ENCODE measurements at regions not wholly inside any gene's neighbourhood (a gene's known extent, or its start where the extent isn't known, plus 50 kb on each side); places are given as distances from the start of the nearest gene placed in this dataset.

GRCh38 chr7:52091101-52091500, 774.5 kb upstream of the COBL start:
- TF ChIP-seq CTCF (IDR thresholded peaks at IDR 0.05; ENCODE audit: low read length, missing control alignments), result no peak
- H3K4me3 ChIP-seq (replicated peaks; ENCODE audit: low read depth, low read length), result no peak overlapping the region
- DNase-seq (ENCODE audit: low read depth), result no peak

- TF ChIP-seq CTCF (IDR thresholded peaks at IDR 0.05; ENCODE audit: low read length, missing control alignments), result no peak
- H3K4me3 ChIP-seq (replicated peaks; ENCODE audit: low read depth, low read length), result no peak overlapping the region
- DNase-seq (ENCODE audit: low read depth), result no peak
These were observed 771.6 kb upstream of the COBL start for GRCh38 chr7:52088008-52088901.

- no peak overlapping the region for H3K4me3 ChIP-seq (replicated peaks; ENCODE audit: low read depth, low read length)
- no peak for TF ChIP-seq CTCF (IDR thresholded peaks at IDR 0.05; ENCODE audit: low read length, missing control alignments)
- DNase-seq (ENCODE audit: low read depth), result no peak
These were observed 769.0 kb upstream of the COBL start for GRCh38 chr7:52085610-52086009.

- no peak overlapping the region for H3K4me3 ChIP-seq (replicated peaks; ENCODE audit: low read depth, low read length)
- DNase-seq (ENCODE audit: low read depth), result no peak
- no peak for TF ChIP-seq CTCF (IDR thresholded peaks at IDR 0.05; ENCODE audit: low read length, missing control alignments)
These were observed 763.9 kb upstream of the COBL start for GRCh38 chr7:52080493-52080892.

- no peak for TF ChIP-seq CTCF (IDR thresholded peaks at IDR 0.05; ENCODE audit: low read length, missing control alignments)
- H3K4me3 ChIP-seq (replicated peaks; ENCODE audit: low read depth, low read length), result no peak overlapping the region
- DNase-seq (ENCODE audit: low read depth), result no peak
These were observed 763.1 kb upstream of the COBL start for GRCh38 chr7:52079726-52080125.

- no peak for DNase-seq (ENCODE audit: low read depth)
- no peak for TF ChIP-seq CTCF (IDR thresholded peaks at IDR 0.05; ENCODE audit: low read length, missing control alignments)
- no peak overlapping the region for H3K4me3 ChIP-seq (replicated peaks; ENCODE audit: low read depth, low read length)
These were observed 761.0 kb upstream of the COBL start for GRCh38 chr7:52077571-52077970.

GRCh38 chr7:52074912-52075311, 758.3 kb upstream of the COBL start:
- no peak overlapping the region for H3K4me3 ChIP-seq (replicated peaks; ENCODE audit: low read depth, low read length)
- no peak for TF ChIP-seq CTCF (IDR thresholded peaks at IDR 0.05; ENCODE audit: low read length, missing control alignments)
- DNase-seq (ENCODE audit: low read depth), result no peak
